ENCODE measurements at regions not wholly inside any gene's neighbourhood (a gene's known extent, or its start where the extent isn't known, plus 50 kb on each side); places are given as distances from the start of the nearest gene placed in this dataset.

DNA sequence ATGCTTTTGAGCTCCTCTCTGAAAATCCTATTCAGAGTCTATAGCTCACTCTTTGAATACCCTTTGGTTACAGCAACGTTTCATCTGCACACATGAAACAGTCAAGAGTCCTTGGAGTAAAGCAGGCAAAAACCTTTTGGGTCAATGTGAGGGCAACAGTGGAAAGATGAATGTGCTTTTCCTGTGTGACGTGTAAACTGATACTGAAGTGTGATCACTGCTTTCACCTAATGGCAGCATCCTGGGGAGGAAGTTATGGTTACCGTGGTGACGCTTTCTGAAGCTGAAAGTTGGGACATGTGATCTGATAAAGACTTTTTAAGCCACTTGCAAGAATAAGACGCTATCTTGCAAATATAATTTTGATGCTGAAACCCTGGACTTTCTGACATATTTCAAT lies 160.0 kb downstream of the SEC16B start:
- no peaks in the 10 kb centered on the region for H3K36me3 ChIP-seq (ENCODE audit: control insufficient read depth, insufficient read depth, low read length, severe bottlenecking)
- DNase-seq (ENCODE audit: low read depth): no peak
- H3K9me3 ChIP-seq (ENCODE audit: control insufficient read depth, low read length): peaks cover 2% of the 10 kb centered on the region
- peaks cover 16% of the 10 kb centered on the region for H3K27me3 ChIP-seq (replicated peaks; ENCODE audit: control insufficient read depth, insufficient read depth, low read length)
- H3K4me3 ChIP-seq (ENCODE audit: low read length): no peak overlapping the region
- no peaks in the 10 kb centered on the region for H3K4me1 ChIP-seq (ENCODE audit: control insufficient read depth, insufficient read depth, low read length)
- no peak overlapping the region for H3K9ac ChIP-seq (ENCODE audit: low read length)

DNA sequence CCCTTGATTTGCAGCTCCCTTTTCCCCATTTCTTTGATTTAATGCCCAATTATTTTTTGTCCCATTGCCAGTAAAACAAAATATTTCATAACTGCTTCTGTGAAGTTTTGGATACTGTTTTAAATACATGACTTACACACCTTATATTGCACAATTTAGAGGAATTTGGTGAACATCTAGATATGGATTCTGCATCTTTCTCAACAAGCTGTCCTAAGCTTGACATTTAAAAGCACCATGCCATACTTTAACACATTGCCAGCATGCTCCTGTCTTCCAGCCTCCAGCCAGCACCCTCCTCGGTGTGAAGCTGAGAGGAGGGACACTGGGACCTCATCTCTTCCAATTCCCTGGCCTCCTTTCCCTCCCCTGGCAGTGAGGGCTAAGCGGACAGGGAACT lies 167.6 kb downstream of the SEC16B start:
- Histone ChIP-seq H3K4me3 (ENCODE audit: low read length) (no peak overlapping the region), H3K9me3 (ENCODE audit: control insufficient read depth, low read length) (peaks cover 19% of the 10 kb centered on the region), H3K9ac (ENCODE audit: low read length) (no peak overlapping the region), H3K36me3 (ENCODE audit: control insufficient read depth, insufficient read depth, low read length, severe bottlenecking) (no peaks in the 10 kb centered on the region), H3K4me1 (ENCODE audit: control insufficient read depth, insufficient read depth, low read length) (peaks cover 2% of the 10 kb centered on the region), H3K27me3 (replicated peaks; ENCODE audit: control insufficient read depth, insufficient read depth, low read length) (peaks cover 14% of the 10 kb centered on the region)
- peak; percentile 10 for DNase-seq (ENCODE audit: low read depth)

DNA sequence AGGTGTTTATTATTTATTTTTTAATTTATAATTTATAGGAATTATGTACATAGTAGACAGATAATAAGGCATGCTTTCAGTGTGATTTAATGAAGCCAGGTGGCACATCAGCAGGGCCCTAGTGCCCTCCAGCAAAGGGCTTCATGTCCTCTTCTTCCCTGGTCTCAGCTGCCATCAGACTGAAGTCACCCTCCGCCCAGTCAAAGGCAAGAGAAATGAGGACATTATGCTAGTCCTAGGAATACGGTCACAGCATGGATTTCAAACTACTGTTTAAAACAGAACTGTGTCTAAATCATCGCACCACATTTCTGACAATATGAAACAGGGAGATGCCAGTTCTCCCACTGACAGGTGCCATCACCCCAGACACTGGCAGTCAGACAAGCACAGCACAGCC lies 168.1 kb downstream of the SEC16B start:
- Histone ChIP-seq H3K36me3 (ENCODE audit: control insufficient read depth, insufficient read depth, low read length, severe bottlenecking) (no peaks in the 10 kb centered on the region), H3K9ac (ENCODE audit: low read length) (no peak overlapping the region), H3K4me1 (ENCODE audit: control insufficient read depth, insufficient read depth, low read length) (peaks cover 2% of the 10 kb centered on the region), H3K4me3 (ENCODE audit: low read length) (no peak overlapping the region), H3K27me3 (replicated peaks; ENCODE audit: control insufficient read depth, insufficient read depth, low read length) (peaks cover 16% of the 10 kb centered on the region), H3K9me3 (ENCODE audit: control insufficient read depth, low read length) (peaks cover 19% of the 10 kb centered on the region)
- DNase-seq (ENCODE audit: low read depth): no peak

DNA sequence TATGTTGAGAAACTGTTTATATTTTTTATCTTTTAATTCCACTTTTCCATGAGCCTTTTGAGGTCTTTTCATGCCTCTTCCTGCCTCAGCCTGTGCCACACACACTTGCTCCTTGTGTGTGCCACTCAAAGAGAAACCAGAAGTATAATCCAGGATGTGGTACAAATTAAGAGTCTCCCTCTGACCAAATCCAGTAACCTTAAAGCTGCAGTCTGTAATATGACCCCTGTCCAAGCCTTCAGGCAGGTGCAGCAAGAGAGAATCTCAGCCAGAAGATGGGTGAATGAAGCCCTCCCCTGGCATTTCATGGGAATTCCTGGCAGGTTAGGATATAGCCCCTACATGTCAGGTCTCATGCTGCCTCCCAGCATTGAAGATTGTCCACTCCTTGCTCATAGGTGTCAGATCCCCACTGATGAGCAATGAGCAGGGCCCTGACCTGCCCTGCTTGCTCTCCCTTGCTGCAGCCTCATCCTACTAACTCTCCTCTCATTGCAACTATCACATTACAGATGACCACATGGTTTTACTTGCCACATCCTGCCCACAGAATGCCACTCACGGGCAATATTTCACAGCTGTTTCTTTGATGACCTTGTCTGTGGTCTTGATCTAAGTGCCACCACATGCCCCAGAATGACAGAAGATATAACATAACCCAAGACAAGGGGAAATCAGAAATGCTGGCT lies 169.3 kb downstream of the SEC16B start:
- Histone ChIP-seq H3K27me3 (replicated peaks; ENCODE audit: control insufficient read depth, insufficient read depth, low read length) (peaks cover 18% of the 10 kb centered on the region), H3K4me1 (ENCODE audit: control insufficient read depth, insufficient read depth, low read length) (peaks cover 2% of the 10 kb centered on the region), H3K4me3 (ENCODE audit: low read length) (no peak overlapping the region), H3K36me3 (ENCODE audit: control insufficient read depth, insufficient read depth, low read length, severe bottlenecking) (no peaks in the 10 kb centered on the region), H3K9me3 (ENCODE audit: control insufficient read depth, low read length) (peaks cover 19% of the 10 kb centered on the region), H3K9ac (ENCODE audit: low read length) (no peak overlapping the region)
- peak; percentile 47 for DNase-seq (ENCODE audit: low read depth)

DNA sequence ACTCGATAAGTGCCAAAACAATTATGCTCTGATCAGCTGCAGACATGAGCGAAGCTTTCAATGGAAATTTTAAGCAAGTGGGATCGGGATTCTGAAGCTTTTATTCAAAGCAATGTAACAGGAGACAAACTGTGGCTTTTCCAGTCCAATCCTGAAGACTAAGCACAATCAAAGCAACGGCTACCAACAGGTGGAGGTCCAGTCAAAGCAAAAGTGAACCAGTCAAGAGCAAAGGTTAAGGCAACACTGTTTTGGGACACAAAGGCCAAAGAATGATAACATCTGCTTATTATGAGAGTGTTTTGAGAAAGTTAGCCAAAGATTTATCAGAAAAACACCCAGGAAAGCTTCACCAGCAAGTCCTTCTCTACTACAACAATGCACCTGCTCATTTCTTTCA lies 170.1 kb downstream of the SEC16B start:
- H3K4me1 ChIP-seq (ENCODE audit: control insufficient read depth, insufficient read depth, low read length): peaks cover 2% of the 10 kb centered on the region
- H3K9ac ChIP-seq (ENCODE audit: low read length): no peak overlapping the region
- DNase-seq (ENCODE audit: low read depth): no peak
- H3K36me3 ChIP-seq (ENCODE audit: control insufficient read depth, insufficient read depth, low read length, severe bottlenecking): no peaks in the 10 kb centered on the region
- no peak overlapping the region for H3K4me3 ChIP-seq (ENCODE audit: low read length)
- peaks cover 18% of the 10 kb centered on the region for H3K27me3 ChIP-seq (replicated peaks; ENCODE audit: control insufficient read depth, insufficient read depth, low read length)
- H3K9me3 ChIP-seq (ENCODE audit: control insufficient read depth, low read length): peaks cover 19% of the 10 kb centered on the region

DNA sequence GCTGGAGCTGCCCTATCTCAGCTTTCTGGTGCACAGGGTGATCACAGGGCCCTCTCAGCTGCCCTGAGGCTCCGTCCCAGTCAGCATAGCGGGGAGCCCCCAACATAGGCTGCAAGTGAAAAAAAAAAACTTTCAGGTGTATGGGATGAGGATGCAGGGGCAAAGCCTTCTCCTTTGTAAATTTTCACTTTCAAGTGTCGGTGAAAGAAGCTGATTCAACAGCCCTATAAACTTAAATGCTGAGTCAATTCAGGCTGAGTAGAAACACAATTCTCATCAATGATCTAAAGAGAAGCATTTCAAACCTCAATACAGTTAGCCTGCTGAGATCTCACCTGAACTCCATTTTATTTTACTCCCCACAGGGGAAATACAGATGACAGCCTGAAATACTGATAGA lies 171.2 kb downstream of the SEC16B start:
- no peak overlapping the region for H3K9ac ChIP-seq (ENCODE audit: low read length)

DNA sequence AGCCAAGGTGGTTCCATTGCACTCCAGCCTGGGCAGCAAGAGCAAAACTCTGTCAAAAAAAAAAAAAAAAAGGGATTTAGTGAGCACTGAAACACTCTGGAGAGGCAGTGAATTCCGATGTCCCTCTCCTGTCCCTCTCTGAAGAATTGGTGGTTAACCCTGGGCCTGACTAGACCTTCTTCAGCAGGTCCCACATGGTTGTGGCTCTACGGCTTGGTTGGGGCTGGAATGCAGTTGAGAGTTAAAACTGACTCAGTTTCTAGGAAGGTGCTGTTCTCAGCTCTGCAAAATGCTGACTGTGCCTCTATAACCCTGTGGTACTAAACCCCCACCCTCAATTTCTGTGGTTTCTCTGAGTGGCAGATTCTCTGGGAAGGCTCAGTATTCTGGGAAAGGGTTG lies 173.3 kb downstream of the SEC16B start:
- no peak overlapping the region for H3K9ac ChIP-seq (ENCODE audit: low read length)
- DNase-seq (ENCODE audit: low read depth): no peak
- H3K4me3 ChIP-seq (ENCODE audit: low read length): no peak overlapping the region
- no peaks in the 10 kb centered on the region for H3K36me3 ChIP-seq (ENCODE audit: control insufficient read depth, insufficient read depth, low read length, severe bottlenecking)
- H3K4me1 ChIP-seq (ENCODE audit: control insufficient read depth, insufficient read depth, low read length): no peaks in the 10 kb centered on the region
- H3K27me3 ChIP-seq (replicated peaks; ENCODE audit: control insufficient read depth, insufficient read depth, low read length): peaks cover 28% of the 10 kb centered on the region
- H3K9me3 ChIP-seq (ENCODE audit: control insufficient read depth, low read length): peaks cover 9% of the 10 kb centered on the region

More for the DNA sequence above, 171.2 kb downstream of the SEC16B start:
- H3K27me3 ChIP-seq (replicated peaks; ENCODE audit: control insufficient read depth, insufficient read depth, low read length): peaks cover 21% of the 10 kb centered on the region
- H3K9me3 ChIP-seq (ENCODE audit: control insufficient read depth, low read length): peaks cover 11% of the 10 kb centered on the region
- H3K4me3 ChIP-seq (ENCODE audit: low read length): no peak overlapping the region
- peaks cover 2% of the 10 kb centered on the region for H3K4me1 ChIP-seq (ENCODE audit: control insufficient read depth, insufficient read depth, low read length)
- no peak for DNase-seq (ENCODE audit: low read depth)
- no peaks in the 10 kb centered on the region for H3K36me3 ChIP-seq (ENCODE audit: control insufficient read depth, insufficient read depth, low read length, severe bottlenecking)

DNA sequence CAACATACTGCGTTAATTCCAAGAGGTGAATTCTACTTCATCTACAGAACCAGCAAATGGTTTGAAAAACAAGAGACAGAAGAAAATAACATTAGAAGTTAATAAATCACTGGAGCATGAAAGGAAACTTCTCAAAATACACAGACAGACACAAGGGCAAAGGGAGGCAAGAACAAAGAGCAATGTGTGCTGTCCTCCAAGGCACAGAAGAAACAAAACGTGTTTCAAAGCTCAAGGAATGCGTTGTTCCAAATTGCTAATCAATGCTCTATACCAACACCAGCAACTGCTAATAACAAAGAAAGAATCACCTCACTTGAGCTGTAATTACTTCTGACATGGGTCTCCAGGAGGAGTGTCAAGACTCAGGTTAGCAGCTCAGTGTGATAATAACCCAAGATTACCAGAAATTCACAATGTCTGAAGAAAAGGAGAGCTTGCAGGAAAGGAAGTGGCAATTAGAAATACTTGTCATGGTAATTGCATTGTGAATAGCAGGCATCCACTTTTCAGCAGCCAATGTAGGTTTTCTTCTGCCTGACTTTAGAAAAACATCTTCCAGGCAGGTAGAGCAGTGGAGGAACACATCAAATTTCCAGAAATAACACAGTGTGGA lies 175.4 kb downstream of the SEC16B start:
- Histone ChIP-seq H3K4me1 (ENCODE audit: control insufficient read depth, insufficient read depth, low read length) (no peaks in the 10 kb centered on the region), H3K27me3 (replicated peaks; ENCODE audit: control insufficient read depth, insufficient read depth, low read length) (peaks cover 28% of the 10 kb centered on the region), H3K9ac (ENCODE audit: low read length) (no peak overlapping the region), H3K9me3 (ENCODE audit: control insufficient read depth, low read length) (peaks cover 6% of the 10 kb centered on the region), H3K36me3 (ENCODE audit: control insufficient read depth, insufficient read depth, low read length, severe bottlenecking) (no peaks in the 10 kb centered on the region), H3K4me3 (ENCODE audit: low read length) (no peak overlapping the region)
- DNase-seq (ENCODE audit: low read depth): no peak

DNA sequence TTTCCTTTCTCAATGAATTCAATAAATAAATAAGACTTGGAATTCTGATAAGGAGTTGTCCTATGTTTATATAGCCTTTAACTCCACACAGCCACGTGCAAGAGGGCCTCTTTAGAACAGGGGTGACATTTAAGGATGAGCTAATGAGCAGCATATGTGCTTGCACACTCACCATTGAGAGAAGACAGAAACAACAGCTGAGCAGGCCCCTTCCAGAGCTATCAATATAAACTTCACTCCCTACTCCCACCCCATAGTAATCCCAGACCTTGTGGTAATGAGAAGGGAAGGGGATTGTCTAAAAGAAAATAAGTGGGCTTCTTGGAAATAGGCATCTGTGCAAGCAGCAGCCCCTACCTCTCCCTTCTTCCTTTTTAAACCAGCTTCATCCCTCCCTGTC lies 176.0 kb downstream of the SEC16B start:
- Histone ChIP-seq H3K4me1 (ENCODE audit: control insufficient read depth, insufficient read depth, low read length) (no peaks in the 10 kb centered on the region), H3K9me3 (ENCODE audit: control insufficient read depth, low read length) (peaks cover 4% of the 10 kb centered on the region), H3K36me3 (ENCODE audit: control insufficient read depth, insufficient read depth, low read length, severe bottlenecking) (no peaks in the 10 kb centered on the region), H3K27me3 (replicated peaks; ENCODE audit: control insufficient read depth, insufficient read depth, low read length) (peaks cover 26% of the 10 kb centered on the region), H3K9ac (ENCODE audit: low read length) (no peak overlapping the region), H3K4me3 (ENCODE audit: low read length) (no peak overlapping the region)
- DNase-seq (ENCODE audit: low read depth): no peak

DNA sequence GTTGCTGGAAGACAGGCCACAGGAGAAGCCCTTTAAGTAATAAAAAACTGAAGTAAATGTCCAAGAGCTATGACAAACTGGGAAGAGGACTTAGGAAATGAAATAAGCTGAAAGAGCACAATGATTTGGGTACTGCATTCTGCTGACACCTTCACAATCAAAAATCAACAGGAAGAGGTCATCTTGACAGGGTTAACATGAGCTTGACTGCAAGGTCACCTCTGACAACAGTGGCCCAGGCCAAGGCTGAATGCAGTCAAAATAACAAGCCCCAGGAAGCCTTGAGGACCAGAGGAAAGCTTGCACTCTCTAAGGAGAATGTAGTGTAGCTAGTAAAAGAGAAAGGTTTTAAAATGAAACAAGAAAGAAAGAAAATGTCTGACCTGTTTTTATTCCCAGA lies 179.3 kb downstream of the SEC16B start:
- DNase-seq (ENCODE audit: low read depth): no peak
- H3K4me1 ChIP-seq (ENCODE audit: control insufficient read depth, insufficient read depth, low read length): no peaks in the 10 kb centered on the region
- H3K9ac ChIP-seq (ENCODE audit: low read length): no peak overlapping the region
- no peaks in the 10 kb centered on the region for H3K36me3 ChIP-seq (ENCODE audit: control insufficient read depth, insufficient read depth, low read length, severe bottlenecking)
- peaks cover 4% of the 10 kb centered on the region for H3K9me3 ChIP-seq (ENCODE audit: control insufficient read depth, low read length)
- peaks cover 23% of the 10 kb centered on the region for H3K27me3 ChIP-seq (replicated peaks; ENCODE audit: control insufficient read depth, insufficient read depth, low read length)
- no peak overlapping the region for H3K4me3 ChIP-seq (ENCODE audit: low read length)

DNA sequence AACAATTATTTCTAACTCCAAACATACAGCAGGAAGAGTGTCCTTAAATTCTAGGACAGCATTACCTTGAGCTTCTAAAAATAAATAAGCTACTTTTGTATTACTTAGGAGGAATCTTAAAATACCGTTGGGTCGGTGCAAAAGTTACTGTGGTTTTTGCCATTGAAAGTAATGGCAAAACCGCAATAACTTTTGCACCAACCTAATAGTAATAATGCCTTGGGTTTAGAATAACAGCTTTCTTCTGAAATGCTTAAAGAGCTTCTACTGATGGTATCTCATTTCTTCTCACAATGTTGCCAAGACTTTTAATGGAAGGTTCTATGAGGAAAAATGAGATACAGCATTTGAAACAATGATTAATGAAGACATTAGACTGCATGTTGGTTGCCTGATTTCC lies 179.9 kb downstream of the SEC16B start:
- peaks cover 30% of the 10 kb centered on the region for H3K27me3 ChIP-seq (replicated peaks; ENCODE audit: control insufficient read depth, insufficient read depth, low read length)
- H3K9ac ChIP-seq (ENCODE audit: low read length): no peak overlapping the region
- no peaks in the 10 kb centered on the region for H3K36me3 ChIP-seq (ENCODE audit: control insufficient read depth, insufficient read depth, low read length, severe bottlenecking)
- no peak for DNase-seq (ENCODE audit: low read depth)
- H3K4me1 ChIP-seq (ENCODE audit: control insufficient read depth, insufficient read depth, low read length): no peaks in the 10 kb centered on the region
- H3K9me3 ChIP-seq (ENCODE audit: control insufficient read depth, low read length): peaks cover 4% of the 10 kb centered on the region
- no peak overlapping the region for H3K4me3 ChIP-seq (ENCODE audit: low read length)

All from adipocyte (in vitro differentiated cells).